Spinal cord (tissue), 9 donors: ENCODE measurements at regions not wholly inside any gene's neighbourhood (a gene's known extent, or its start where the extent isn't known, plus 50 kb on each side); places are given as distances from the start of the nearest gene placed in this dataset.
A peak's percentile ranks its signal among the peaks of the same experiment; 100 is the strongest.
"Not testable (repeated sequence)": the region's sequence is repeated elsewhere in the genome, so short reads cannot be mapped to it uniquely, and the experiment has no call there.

Experiments
- DNase-seq, 6 donors: peaks; one replicate each; pipeline versions ENCODE4 v3.0.0 to v3.0.0-alpha.2; 2013 to 2015; ENCODE audit warnings: low spot score in 6 of 6, low read depth in 4 of 6
- H3K27ac ChIP-seq: one replicate; pipeline ENCODE4 v1.5.1; 2013; ENCODE audit warnings: low read depth, low read length, control low read depth
- H3K27me3 ChIP-seq: one replicate; pipeline ENCODE4 v1.6.1; 2013; ENCODE audit warnings: low read length; ENCODE audit not compliant: control insufficient read depth, insufficient read depth
- H3K36me3 ChIP-seq: one replicate; pipeline ENCODE4 v1.6.1; 2013; ENCODE audit warnings: low read length; ENCODE audit not compliant: control insufficient read depth, insufficient read depth
- H3K4me1 ChIP-seq: one replicate; pipeline ENCODE4 v1.6.1; 2013; ENCODE audit warnings: low read length; ENCODE audit not compliant: control insufficient read depth, insufficient read depth
- H3K4me3 ChIP-seq: one replicate; pipeline ENCODE4 v1.5.1; 2013; ENCODE audit warnings: low read depth, low read length, control low read depth
- H3K9me3 ChIP-seq: one replicate; pipeline ENCODE4 v1.6.1; 2013; ENCODE audit warnings: low read length; ENCODE audit not compliant: control insufficient read depth, insufficient read depth
- WGBS: methylation state at CpG from one replicate; pipeline ENCODE4 v1.1.5; 2013; ENCODE audit warnings: missing lambda C conversion rate; ENCODE audit not compliant: insufficient coverage; 5-methylcytosine and 5-hydroxymethylcytosine counted together
- donor health status: healthy.

- peak overlapping the region; percentile 82 for H3K27ac ChIP-seq
- H3K4me3 ChIP-seq: no peak overlapping the region
- H3K9me3 ChIP-seq: no peaks in the 10 kb centered on the region
- 76% methylated on average over 4 of the region's 4 CpGs for WGBS
- no peaks in the 10 kb centered on the region for H3K4me1 ChIP-seq
- no peaks in the 10 kb centered on the region for H3K36me3 ChIP-seq
- no peaks in the 10 kb centered on the region for H3K27me3 ChIP-seq
- DNase-seq: no peak
Measured at GRCh38 chr5:57720656-57721055, 238.0 kb upstream of the ACTBL2 start.

- no peaks in the 10 kb centered on the region for H3K27me3 ChIP-seq
- DNase-seq: no peak
- WGBS: 40% methylated on average over 1 of the region's 1 CpG
Measured at GRCh38 chr5:57719216-57719615, 236.6 kb upstream of the ACTBL2 start.

GRCh38 chr5:57718155-57718554 lies 235.5 kb upstream of the ACTBL2 start:
- no CpG with 5 or more reads among the region's 2 CpGs for WGBS
- Histone ChIP-seq H3K4me1 (no peaks in the 10 kb centered on the region), H3K36me3 (no peaks in the 10 kb centered on the region), H3K27ac (no peak overlapping the region), H3K4me3 (no peak overlapping the region), H3K27me3 (no peaks in the 10 kb centered on the region), H3K9me3 (peaks cover 2% of the 10 kb centered on the region)
- DNase-seq: no peak

More at GRCh38 chr5:57719216-57719615, 236.6 kb upstream of the ACTBL2 start:
- H3K4me1 ChIP-seq: no peaks in the 10 kb centered on the region
- H3K9me3 ChIP-seq: no peaks in the 10 kb centered on the region
- H3K4me3 ChIP-seq: no peak overlapping the region
- H3K36me3 ChIP-seq: no peaks in the 10 kb centered on the region
- H3K27ac ChIP-seq: no peak overlapping the region

- H3K4me1 ChIP-seq: no peaks in the 10 kb centered on the region
- no peak overlapping the region for H3K4me3 ChIP-seq
- H3K36me3 ChIP-seq: no peaks in the 10 kb centered on the region
- no peak overlapping the region for H3K27ac ChIP-seq
- WGBS: 67% methylated on average over 1 of the region's 4 CpGs
- no peaks in the 10 kb centered on the region for H3K27me3 ChIP-seq
- DNase-seq: no peak
- peaks cover 2% of the 10 kb centered on the region for H3K9me3 ChIP-seq
Measured at GRCh38 chr5:57717555-57717954, 234.9 kb upstream of the ACTBL2 start.

DNA sequence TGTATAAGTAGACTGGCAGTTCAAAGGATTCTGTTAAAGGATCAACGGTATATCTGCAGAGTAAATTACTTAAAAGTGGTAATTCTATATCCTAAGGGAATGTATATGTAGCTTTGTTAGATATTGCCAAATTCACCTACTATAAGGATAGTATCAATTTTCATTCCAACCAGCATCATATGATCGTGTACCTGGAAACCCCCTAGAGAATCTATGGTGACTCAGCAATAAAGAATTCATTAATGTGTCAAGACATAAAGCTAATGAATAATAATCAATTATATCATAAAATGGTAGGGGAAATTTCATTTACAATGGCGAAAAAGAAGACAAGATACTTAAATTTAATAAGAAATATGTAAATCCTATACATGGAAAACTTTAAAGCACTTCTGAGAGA lies 234.1 kb upstream of the ACTBL2 start:
- peaks cover 2% of the 10 kb centered on the region for H3K9me3 ChIP-seq
- no peak overlapping the region for H3K4me3 ChIP-seq
- no CpG with 5 or more reads among the region's 3 CpGs for WGBS
- no peak for DNase-seq
- H3K27ac ChIP-seq: no peak overlapping the region
- no peaks in the 10 kb centered on the region for H3K4me1 ChIP-seq
- no peaks in the 10 kb centered on the region for H3K36me3 ChIP-seq
- H3K27me3 ChIP-seq: no peaks in the 10 kb centered on the region

GRCh38 chr5:57715296-57715695 lies 232.7 kb upstream of the ACTBL2 start:
- no peak for DNase-seq
- Histone ChIP-seq H3K27ac (no peak overlapping the region), H3K4me3 (no peak overlapping the region), H3K36me3 (no peaks in the 10 kb centered on the region), H3K27me3 (no peaks in the 10 kb centered on the region), H3K9me3 (peaks cover 2% of the 10 kb centered on the region), H3K4me1 (no peaks in the 10 kb centered on the region)
- no CpG with 5 or more reads among the region's 2 CpGs for WGBS

DNA sequence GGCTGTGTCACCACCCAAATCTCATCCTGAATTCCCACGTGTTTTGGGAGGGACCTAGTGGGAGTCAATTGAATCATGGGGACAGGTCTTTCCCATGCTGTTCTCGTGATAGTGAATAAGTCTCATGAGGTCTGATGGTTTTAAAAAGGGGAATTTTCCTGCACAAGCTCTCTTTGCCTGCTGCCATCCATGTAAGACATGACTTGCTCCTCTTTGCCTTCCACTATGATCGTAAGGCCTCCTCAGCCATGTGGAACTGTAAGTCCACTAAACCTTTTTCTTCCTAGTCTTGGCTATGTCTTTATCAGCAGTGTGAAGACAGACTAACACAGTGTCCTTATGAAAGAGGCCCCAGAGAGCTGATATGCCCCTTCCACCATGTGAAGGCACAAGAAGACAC lies 230.9 kb upstream of the ACTBL2 start:
- H3K4me3 ChIP-seq, H3K27me3 ChIP-seq, H3K27ac ChIP-seq, H3K9me3 ChIP-seq, H3K36me3 ChIP-seq, DNase-seq, H3K4me1 ChIP-seq: not testable (repeated sequence)
- WGBS: 84% methylated on average over 3 of the region's 3 CpGs

- no peaks in the 10 kb centered on the region for H3K36me3 ChIP-seq
- H3K27me3 ChIP-seq: no peaks in the 10 kb centered on the region
- DNase-seq: no peak
- no peaks in the 10 kb centered on the region for H3K4me1 ChIP-seq
- H3K9me3 ChIP-seq: peaks cover 2% of the 10 kb centered on the region
- H3K27ac ChIP-seq: no peak overlapping the region
- no peak overlapping the region for H3K4me3 ChIP-seq
- WGBS: no CpG with 5 or more reads among the region's 1 CpG
Measured at GRCh38 chr5:57711946-57712345, 229.3 kb upstream of the ACTBL2 start.

DNA sequence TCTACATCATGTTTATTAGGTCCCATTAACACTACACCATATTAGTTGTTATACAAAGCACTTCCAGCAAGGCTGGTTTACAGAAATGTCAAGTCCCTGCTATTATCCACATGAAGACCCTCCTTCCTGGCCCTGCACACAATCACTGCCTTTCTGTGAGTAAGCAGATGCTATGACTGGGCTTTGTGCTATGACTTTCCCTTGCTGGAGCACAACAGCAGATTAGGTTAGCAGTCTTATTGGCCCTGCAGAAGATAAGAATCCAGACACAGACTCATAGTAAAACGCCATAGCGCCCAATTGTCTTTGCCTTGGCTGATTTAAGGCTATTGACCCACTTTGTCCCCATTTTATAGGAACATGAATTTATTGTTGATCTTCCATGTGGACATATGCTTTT lies 228.9 kb upstream of the ACTBL2 start:
- H3K4me1 ChIP-seq: no peaks in the 10 kb centered on the region
- no peaks in the 10 kb centered on the region for H3K36me3 ChIP-seq
- 80% methylated on average over 2 of the region's 2 CpGs for WGBS
- H3K27ac ChIP-seq: no peak overlapping the region
- no peak overlapping the region for H3K4me3 ChIP-seq
- H3K9me3 ChIP-seq: peaks cover 2% of the 10 kb centered on the region
- no peaks in the 10 kb centered on the region for H3K27me3 ChIP-seq
- no peak for DNase-seq

GRCh38 chr5:57710126-57710525 lies 227.5 kb upstream of the ACTBL2 start:
- no peak for DNase-seq
- Histone ChIP-seq H3K9me3 (peaks cover 2% of the 10 kb centered on the region), H3K27me3 (no peaks in the 10 kb centered on the region), H3K36me3 (no peaks in the 10 kb centered on the region), H3K4me1 (no peaks in the 10 kb centered on the region), H3K27ac (no peak overlapping the region), H3K4me3 (no peak overlapping the region)
- WGBS: no CpG with 5 or more reads among the region's 1 CpG
